BLaER1 (cell line): ENCODE measurements at regions not wholly inside any gene's neighbourhood (a gene's known extent, or its start where the extent isn't known, plus 50 kb on each side); places are given as distances from the start of the nearest gene placed in this dataset.

ENCODE experiments used
- H3K27ac ChIP-seq: shearing (Covaris generic); formaldehyde crosslinking; 2 replicates; pipeline ENCODE4 v1.8.1; 2022
- H3K27me3 ChIP-seq: shearing (Covaris generic); formaldehyde crosslinking; 2 replicates; pipeline ENCODE4 v1.8.1; 2022
- H3K36me3 ChIP-seq: shearing (Covaris generic); formaldehyde crosslinking; 2 replicates; pipeline ENCODE4 v1.8.1; 2022
- H3K4me1 ChIP-seq: shearing (Covaris generic); formaldehyde crosslinking; 2 replicates; pipeline ENCODE4 v1.8.1; 2022
- H3K4me2 ChIP-seq: shearing (Covaris generic); formaldehyde crosslinking; 2 replicates; pipeline ENCODE4 v1.8.1; 2022
- H3K4me3 ChIP-seq: shearing (Covaris generic); formaldehyde crosslinking; 2 replicates; pipeline ENCODE4 v1.8.1; 2022
- H3K9ac ChIP-seq: shearing (Covaris generic); formaldehyde crosslinking; 2 replicates; pipeline ENCODE4 v1.8.1; 2022
- H3K9me3 ChIP-seq: shearing (Covaris generic); formaldehyde crosslinking; 2 replicates; pipeline ENCODE4 v1.8.1; 2022
- H4K20me1 ChIP-seq: shearing (Covaris generic); formaldehyde crosslinking; 2 replicates; pipeline ENCODE4 v1.8.1; 2022
- Cebpa-rat ChIP-seq: shearing (Covaris generic); IDR thresholded peaks from 2 replicates; pipeline ENCODE4 v1.8.1; 2022

- Histone ChIP-seq H3K9me3 (no peaks in the 10 kb centered on the region), H3K4me3 (no peak overlapping the region), H3K27ac (no peak overlapping the region), H3K27me3 (no peaks in the 10 kb centered on the region), H3K9ac (no peak overlapping the region), H3K36me3 (no peaks in the 10 kb centered on the region), H3K4me2 (peak overlapping the region; percentile 25), H4K20me1 (no peaks in the 10 kb centered on the region), H3K4me1 (peaks cover 15% of the 10 kb centered on the region)
- TF ChIP-seq Cebpa-rat = no peak
Measured at GRCh38 chr15:70217226-70218160, 119.8 kb upstream of the TLE3 start.

- H3K27me3 ChIP-seq = no peaks in the 10 kb centered on the region
- H3K4me3 ChIP-seq = no peak overlapping the region
- H3K36me3 ChIP-seq = no peaks in the 10 kb centered on the region
- no peaks in the 10 kb centered on the region for H4K20me1 ChIP-seq
- no peak overlapping the region for H3K4me2 ChIP-seq
- peaks cover 15% of the 10 kb centered on the region for H3K4me1 ChIP-seq
- no peak overlapping the region for H3K27ac ChIP-seq
- no peak overlapping the region for H3K9ac ChIP-seq
- no peak for TF ChIP-seq Cebpa-rat
- H3K9me3 ChIP-seq = no peaks in the 10 kb centered on the region
Measured at GRCh38 chr15:70215951-70216350, 118.2 kb upstream of the TLE3 start.

- Histone ChIP-seq H3K9me3 (no peaks in the 10 kb centered on the region), H3K27me3 (no peaks in the 10 kb centered on the region), H3K4me1 (peaks cover 15% of the 10 kb centered on the region), H3K4me3 (no peak overlapping the region), H3K36me3 (no peaks in the 10 kb centered on the region), H3K27ac (no peak overlapping the region), H3K4me2 (no peak overlapping the region), H4K20me1 (no peaks in the 10 kb centered on the region), H3K9ac (no peak overlapping the region)
- no peak for TF ChIP-seq Cebpa-rat
Measured at GRCh38 chr15:70214941-70215635, 117.4 kb upstream of the TLE3 start.

- H3K27me3 ChIP-seq = no peaks in the 10 kb centered on the region
- TF ChIP-seq Cebpa-rat = no peak
- H3K9ac ChIP-seq = no peak overlapping the region
- H3K4me2 ChIP-seq = no peak overlapping the region
- no peaks in the 10 kb centered on the region for H4K20me1 ChIP-seq
- H3K36me3 ChIP-seq = no peaks in the 10 kb centered on the region
- peaks cover 15% of the 10 kb centered on the region for H3K4me1 ChIP-seq
- no peak overlapping the region for H3K27ac ChIP-seq
- no peaks in the 10 kb centered on the region for H3K9me3 ChIP-seq
- H3K4me3 ChIP-seq = no peak overlapping the region
Measured at GRCh38 chr15:70214276-70214675, 116.6 kb upstream of the TLE3 start.

- TF ChIP-seq Cebpa-rat = no peak
- Histone ChIP-seq H3K36me3 (no peaks in the 10 kb centered on the region), H3K27me3 (no peaks in the 10 kb centered on the region), H3K9me3 (no peaks in the 10 kb centered on the region), H4K20me1 (no peaks in the 10 kb centered on the region), H3K27ac (no peak overlapping the region), H3K4me3 (no peak overlapping the region), H3K4me1 (peaks cover 15% of the 10 kb centered on the region), H3K4me2 (no peak overlapping the region), H3K9ac (no peak overlapping the region)
Measured at GRCh38 chr15:70213794-70214193, 116.1 kb upstream of the TLE3 start.

GRCh38 chr15:70212963-70213315 is 115.2 kb upstream of the TLE3 start:
- Histone ChIP-seq H3K36me3 (no peaks in the 10 kb centered on the region), H4K20me1 (no peaks in the 10 kb centered on the region), H3K27me3 (no peaks in the 10 kb centered on the region), H3K4me2 (no peak overlapping the region), H3K27ac (no peak overlapping the region), H3K9me3 (no peaks in the 10 kb centered on the region), H3K9ac (no peak overlapping the region), H3K4me1 (peaks cover 13% of the 10 kb centered on the region), H3K4me3 (no peak overlapping the region)
- TF ChIP-seq Cebpa-rat = no peak

GRCh38 chr15:70212286-70212962 is 114.7 kb upstream of the TLE3 start:
- Histone ChIP-seq H3K4me3 (no peak overlapping the region), H3K9me3 (no peaks in the 10 kb centered on the region), H3K36me3 (no peaks in the 10 kb centered on the region), H3K27ac (no peak overlapping the region), H3K9ac (no peak overlapping the region), H3K4me1 (peaks cover 8% of the 10 kb centered on the region), H3K27me3 (no peaks in the 10 kb centered on the region), H4K20me1 (no peaks in the 10 kb centered on the region), H3K4me2 (no peak overlapping the region)
- TF ChIP-seq Cebpa-rat = no peak

GRCh38 chr15:70210528-70210927 is 112.8 kb upstream of the TLE3 start:
- no peak for TF ChIP-seq Cebpa-rat
- H3K9me3 ChIP-seq = no peaks in the 10 kb centered on the region
- no peak overlapping the region for H3K27ac ChIP-seq
- H3K4me1 ChIP-seq = no peaks in the 10 kb centered on the region
- H3K36me3 ChIP-seq = no peaks in the 10 kb centered on the region
- no peak overlapping the region for H3K9ac ChIP-seq
- H3K27me3 ChIP-seq = no peaks in the 10 kb centered on the region
- H3K4me2 ChIP-seq = no peak overlapping the region
- H3K4me3 ChIP-seq = no peak overlapping the region
- H4K20me1 ChIP-seq = no peaks in the 10 kb centered on the region

- Histone ChIP-seq H3K9ac (no peak overlapping the region), H3K27ac (no peak overlapping the region), H3K36me3 (no peaks in the 10 kb centered on the region), H4K20me1 (no peaks in the 10 kb centered on the region), H3K9me3 (no peaks in the 10 kb centered on the region), H3K4me3 (no peak overlapping the region), H3K27me3 (no peaks in the 10 kb centered on the region), H3K4me2 (no peak overlapping the region), H3K4me1 (no peaks in the 10 kb centered on the region)
- TF ChIP-seq Cebpa-rat = no peak
Measured at GRCh38 chr15:70210076-70210475, 112.4 kb upstream of the TLE3 start.

- Histone ChIP-seq H3K4me1 (no peaks in the 10 kb centered on the region), H4K20me1 (no peaks in the 10 kb centered on the region), H3K36me3 (no peaks in the 10 kb centered on the region), H3K27me3 (no peaks in the 10 kb centered on the region), H3K9me3 (no peaks in the 10 kb centered on the region), H3K4me2 (no peak overlapping the region), H3K27ac (no peak overlapping the region), H3K9ac (no peak overlapping the region), H3K4me3 (no peak overlapping the region)
- no peak for TF ChIP-seq Cebpa-rat
Measured at GRCh38 chr15:70209499-70209898, 111.8 kb upstream of the TLE3 start.
